ENCODE measurements at regions not wholly inside any gene's neighbourhood (a gene's known extent, or its start where the extent isn't known, plus 50 kb on each side); places are given as distances from the start of the nearest gene placed in this dataset.

GRCh38 chr11:91952056-91952455 is 272.6 kb upstream of the FAT3 start:
- H2BK15ac ChIP-seq (ENCODE audit: low read depth, low read length) = no peak overlapping the region
- ATAC-seq (ENCODE audit: low read depth) = no peak
- WGBS, 2 experiments (ENCODE audit: extremely low coverage in 2 of 2, insufficient read length in 1 of 2) = no CpG with 5 or more reads among the region's 5 CpGs
- TF ChIP-seq BHLHE40 (IDR thresholded peaks at IDR 0.05; ENCODE audit: low read depth, low read length) = no peak
- TF ChIP-seq ELK1 (IDR thresholded peaks at IDR 0.05; ENCODE audit: borderline replicate concordance, low read depth, low read length) = no peak
- TF ChIP-seq MAFK (IDR thresholded peaks at IDR 0.05; ENCODE audit: low read depth, low read length) = no peak
- no peaks in the 10 kb centered on the region for H3K27me3 ChIP-seq (ENCODE audit: control insufficient read depth, insufficient read depth, low read length)
- H3K36me3 ChIP-seq (ENCODE audit: control insufficient read depth, insufficient read depth, low read length) = no peaks in the 10 kb centered on the region
- H4K91ac ChIP-seq (ENCODE audit: insufficient read depth, low read depth, low read length) = no peak overlapping the region
- no peak overlapping the region for H4K5ac ChIP-seq (ENCODE audit: low read depth, low read length)
- H3K4me3 ChIP-seq (ENCODE audit: insufficient read depth, low read depth, low read length) = no peak overlapping the region
- no peak overlapping the region for H3K4ac ChIP-seq (ENCODE audit: low read depth, low read length)
- H2AFZ ChIP-seq (replicated peaks; ENCODE audit: low read length, poor library complexity) = no peak overlapping the region
- H3K4me1 ChIP-seq (ENCODE audit: control insufficient read depth, insufficient read depth, low read length) = no peaks in the 10 kb centered on the region
- H2BK20ac ChIP-seq (ENCODE audit: low read depth, low read length) = no peak overlapping the region
- dilution Hi-C loops (cut with HindIII; ENCODE audit: low sequenced_read_pairs, unreplicated experiment) (no loop called here), intact Hi-C loops (cut with micrococcal nuclease) (no loop called here), in situ Hi-C loops (cut with MboI; ENCODE audit: low sequenced_read_pairs) (no loop called here)
- no peak overlapping the region for H2AK5ac ChIP-seq (ENCODE audit: low read depth, low read length)
- no peak overlapping the region for H3K27ac ChIP-seq (ENCODE audit: insufficient read depth, low read length)
- ChIA-PET POLR2A (ENCODE audit: unreplicated experiment) (no interaction called here), CTCF (no interaction called here)
- no peak overlapping the region for H2BK120ac ChIP-seq (ENCODE audit: low read depth, low read length)
- H3K23ac ChIP-seq (ENCODE audit: low read depth, low read length) = no peak overlapping the region
- no peak overlapping the region for H3K18ac ChIP-seq (ENCODE audit: low read depth, low read length)
- no peak for DNase-seq
- no peak overlapping the region for H2AK9ac ChIP-seq (replicated peaks; ENCODE audit: low read depth, low read length, poor library complexity)
- no TSS peak for BruUV-seq (replicated peaks)
- no peak overlapping the region for H3K56ac ChIP-seq (ENCODE audit: extremely low read depth, insufficient read depth, low read length)
- no peak overlapping the region for H3K4me2 ChIP-seq (ENCODE audit: low read depth, low read length)
- H3K9me3 ChIP-seq (ENCODE audit: control insufficient read depth, insufficient read depth, low read length) = no peaks in the 10 kb centered on the region; the same call in 1 of the 2 replicates
- H4K8ac ChIP-seq (ENCODE audit: low read depth in 2 of 2, low read length in 2 of 2) = no peak overlapping the region
- no peaks in the 10 kb centered on the region for H3K9me1 ChIP-seq (ENCODE audit: insufficient read depth, low read length)
- no peaks in the 10 kb centered on the region for H3K79me1 ChIP-seq (ENCODE audit: low read depth in 1 of 2, low read length in 2 of 2)
- no peaks in the 10 kb centered on the region for H4K20me1 ChIP-seq (ENCODE audit: insufficient read depth, low read length)
- no peak overlapping the region for H2BK5ac ChIP-seq (ENCODE audit: low read depth, low read length, poor library complexity, severe bottlenecking)
- H3K9ac ChIP-seq (ENCODE audit: low read depth, low read length) = no peak overlapping the region
- H3K14ac ChIP-seq (replicated peaks; ENCODE audit: low read depth, low read length) = no peak overlapping the region

Data from IMR-90 (cell line).